B cell (primary cell): ENCODE measurements at regions not wholly inside any gene's neighbourhood (a gene's known extent, or its start where the extent isn't known, plus 50 kb on each side); places are given as distances from the start of the nearest gene placed in this dataset.
"Not testable (repeated sequence)": the region's sequence is repeated elsewhere in the genome, so short reads cannot be mapped to it uniquely, and the experiment has no call there.

Experiments
- ATAC-seq: fragments of 200-7000 bp; cut with Tn5 transposase; one replicate; pipeline ENCODE4 v1.10.0; 2021; ENCODE audit warnings: low read depth, mild to moderate bottlenecking, moderate number of reproducible peaks, moderate library complexity
- CTCF ChIA-PET: fragments of 350-600 bp; sonication (Branson Sonifier 250); formaldehyde crosslinking; loops from one replicate; lab custom pipeline; 2021; ENCODE audit warnings: antibody characterized with exemption, inconsistent platforms; lab: Charles Lee
- POLR2A ChIA-PET: fragments of 350-600 bp; sonication (Branson Sonifier 250); formaldehyde crosslinking; loops from one replicate; lab custom pipeline; 2021; ENCODE audit warnings: antibody characterized with exemption; lab: Charles Lee
- DNase-seq: peaks from one replicate; pipeline ENCODE4 v3.0.0; 2013
- H2AFZ ChIP-seq: 2 replicates; pipeline ENCODE4 v1.6.1; 2012; ENCODE audit warnings: mild to moderate bottlenecking, low read depth, low read length; ENCODE audit not compliant: insufficient read depth, poor library complexity, severe bottlenecking
- H3K27ac ChIP-seq, 2 donors: 1 replicate in 1 of 2; 2 replicates in 1 of 2; pipeline ENCODE4 v1.5.1; 2012 to 2013; ENCODE audit warnings: low read length in 2 of 2, mild to moderate bottlenecking in 2 of 2, moderate library complexity in 1 of 2
- H3K27me3 ChIP-seq, 4 experiments: fragments of 200-600 bp in 1 of 4; sonication (generic) in 1 of 4; replicated peaks in 1 of 4; 1 replicate in 2 of 4; 2 replicates in 2 of 4; pipeline versions ENCODE4 v1.6.1 to v1.7.0; 2013 to 2016; ENCODE audit warnings: low read length in 3 of 4, mild to moderate bottlenecking in 2 of 4, mixed read lengths in 1 of 4, moderate library complexity in 1 of 4; ENCODE audit not compliant: insufficient read depth in 4 of 4, control insufficient read depth in 3 of 4; ENCODE audit errors: control extremely low read depth in 1 of 4
- H3K36me3 ChIP-seq, 2 experiments: replicated peaks in 1 of 2; 1 replicate in 1 of 2; 2 replicates in 1 of 2; pipeline versions ENCODE4 v1.6.1 to v1.7.1; 2013; ENCODE audit warnings: low read length in 1 of 2; ENCODE audit not compliant: insufficient read depth in 2 of 2, control insufficient read depth in 1 of 2; ENCODE audit errors: control extremely low read depth in 1 of 2, extremely low read depth in 1 of 2
- H3K4me1 ChIP-seq, 2 donors: fragments of 200-600 bp in 1 of 2; sonication (generic) in 1 of 2; 1 replicate in 1 of 2; 2 replicates in 1 of 2; pipeline versions ENCODE4 v1.5.1 to v1.6.1; 2013 to 2017; ENCODE audit warnings: low read length in 2 of 2; ENCODE audit not compliant: control insufficient read depth in 2 of 2, insufficient read depth in 2 of 2
- H3K4me2 ChIP-seq: replicated peaks from 2 replicates; pipeline ENCODE3; 2012; ENCODE audit warnings: mild to moderate bottlenecking, low read depth, low read length; ENCODE audit not compliant: poor library complexity, severe bottlenecking
- H3K4me3 ChIP-seq, 5 experiments: fragments of 200-600 bp in 1 of 5; sonication (generic) in 1 of 5; 1 replicate in 3 of 5; 2 replicates in 2 of 5; pipeline versions ENCODE4 v1.5.1 to v1.7.0; 2011 to 2016; ENCODE audit warnings: low read length in 4 of 5, mild to moderate bottlenecking in 4 of 5, low read depth in 2 of 5, control low read depth in 1 of 5, moderate library complexity in 1 of 5; ENCODE audit not compliant: insufficient read depth in 1 of 5; ENCODE audit errors: control extremely low read depth in 1 of 5, extremely low read depth in 1 of 5
- H3K79me2 ChIP-seq: fragments of 200-600 bp; sonication (generic); one replicate; pipeline ENCODE4 v1.6.0; 2016; ENCODE audit warnings: low read length; ENCODE audit not compliant: control insufficient read depth, insufficient read depth
- H3K9ac ChIP-seq: fragments of 200-600 bp; sonication (generic); 2 replicates; pipeline ENCODE4 v1.6.1; 2017; ENCODE audit warnings: mild to moderate bottlenecking, low read length, moderate library complexity
- H3K9me3 ChIP-seq, 3 donors: one replicate each; pipeline versions ENCODE4 v1.6.1 to v1.7.1; 2013; ENCODE audit warnings: low read length in 2 of 3; ENCODE audit not compliant: control insufficient read depth in 2 of 3, insufficient read depth in 1 of 3; ENCODE audit errors: control extremely low read depth in 1 of 3
- H4K20me1 ChIP-seq: 2 replicates; pipeline ENCODE4 v1.6.0; 2012; ENCODE audit warnings: mild to moderate bottlenecking, low read length; ENCODE audit not compliant: insufficient read depth, control insufficient read depth, poor library complexity, severe bottlenecking
- H3K27ac Mint-ChIP-seq: one replicate; pipeline ENCODE4 v1.8.0; 2021; ENCODE audit warnings: mixed read lengths
- H3K27me3 Mint-ChIP-seq: one replicate; pipeline ENCODE4 v1.8.0; 2021; ENCODE audit warnings: mixed read lengths
- H3K4me1 Mint-ChIP-seq: one replicate; pipeline ENCODE4 v1.8.0; 2021; ENCODE audit warnings: mixed read lengths
- H3K4me3 Mint-ChIP-seq: one replicate; pipeline ENCODE4 v1.8.0; 2021; ENCODE audit warnings: mixed read lengths
- H3K9me3 Mint-ChIP-seq: one replicate; pipeline ENCODE4 v1.8.0; 2022; ENCODE audit warnings: mixed read lengths; ENCODE audit not compliant: insufficient read depth
- CTCF ChIP-seq: fragments of 200-600 bp; IDR thresholded peaks from one replicate; pipeline ENCODE4 v1.8.0; 2022; ENCODE audit warnings: antibody characterized with exemption, mild to moderate bottlenecking
- EZH2 ChIP-seq: IDR thresholded peaks from 2 replicates; pipeline ENCODE4 v1.6.1; 2012; ENCODE audit warnings: borderline replicate concordance, low read depth, mild to moderate bottlenecking, moderate library complexity, low read length; ENCODE audit not compliant: insufficient read depth, poor library complexity, severe bottlenecking
- WGBS: methylation state at CpG from one replicate; pipeline ENCODE4 v1.1.5; 2013; ENCODE audit warnings: missing lambda C conversion rate; ENCODE audit not compliant: insufficient coverage; 5-methylcytosine and 5-hydroxymethylcytosine counted together
- intact Hi-C: fragments of 100-400 bp; cut with micrococcal nuclease; formaldehyde crosslinking; loops from one replicate; pipeline ENCODE4 v1.10.0; 2022

GRCh38 chr6:111927321-111927720 is 54.1 kb upstream of the FYN start:
- TF ChIP-seq CTCF (no peak), EZH2 (no peak)
- peaks cover 12% of the 10 kb centered on the region for H3K27me3 Mint-ChIP-seq
- POLR2A ChIA-PET: no interaction called here

GRCh38 chr6:111928139-111928538 is 54.9 kb upstream of the FYN start:
- Histone ChIP-seq H3K9ac (no peak overlapping the region), H3K4me1 (no peaks in the 10 kb centered on the region), H4K20me1 (no peaks in the 10 kb centered on the region), H3K79me2 (no peaks in the 10 kb centered on the region), H3K9me3 (no peaks in the 10 kb centered on the region), H3K27ac (no peak overlapping the region), H2AFZ (no peak overlapping the region), H3K4me3 (no peak overlapping the region), H3K4me2 (no peak overlapping the region), H3K27me3 (peaks cover 0 to 3% (median 0%) of the 10 kb centered on the region in 4 experiments), H3K36me3 (no peaks in the 10 kb centered on the region)
- Mint-ChIP-seq H3K4me3 (no peak overlapping the region), H3K27me3 (peaks cover 17% of the 10 kb centered on the region), H3K4me1 (no peaks in the 10 kb centered on the region), H3K9me3 (peaks cover 9% of the 10 kb centered on the region), H3K27ac (no peak overlapping the region)
- ATAC-seq (no peak), DNase-seq (no peak)
- TF ChIP-seq CTCF: no peak
- no peak for TF ChIP-seq EZH2
- ChIA-PET CTCF (no interaction called here), POLR2A (no interaction called here)
- intact Hi-C loops: no loop called here
- no CpG with 5 or more reads among the region's 1 CpG for WGBS

More at GRCh38 chr6:111927321-111927720, 54.1 kb upstream of the FYN start:
- Histone ChIP-seq H4K20me1 (no peaks in the 10 kb centered on the region), H3K27ac (no peak overlapping the region), H3K27me3 (peaks cover 0 to 3% (median 0%) of the 10 kb centered on the region in 4 experiments), H3K4me1 (no peaks in the 10 kb centered on the region), H3K4me2 (no peak overlapping the region), H3K36me3 (no peaks in the 10 kb centered on the region), H3K9me3 (no peaks in the 10 kb centered on the region), H3K4me3 (no peak overlapping the region), H3K9ac (no peak overlapping the region), H2AFZ (no peak overlapping the region), H3K79me2 (no peaks in the 10 kb centered on the region)
- H3K4me3 Mint-ChIP-seq: no peak overlapping the region
- ATAC-seq (no peak), DNase-seq (no peak)
- intact Hi-C loops: no loop called here
- H3K27ac Mint-ChIP-seq: no peak overlapping the region
- no peaks in the 10 kb centered on the region for H3K4me1 Mint-ChIP-seq
- H3K9me3 Mint-ChIP-seq: peaks cover 5% of the 10 kb centered on the region
- CTCF ChIA-PET: no interaction called here
- 96% methylated on average over 4 of the region's 7 CpGs for WGBS

DNA sequence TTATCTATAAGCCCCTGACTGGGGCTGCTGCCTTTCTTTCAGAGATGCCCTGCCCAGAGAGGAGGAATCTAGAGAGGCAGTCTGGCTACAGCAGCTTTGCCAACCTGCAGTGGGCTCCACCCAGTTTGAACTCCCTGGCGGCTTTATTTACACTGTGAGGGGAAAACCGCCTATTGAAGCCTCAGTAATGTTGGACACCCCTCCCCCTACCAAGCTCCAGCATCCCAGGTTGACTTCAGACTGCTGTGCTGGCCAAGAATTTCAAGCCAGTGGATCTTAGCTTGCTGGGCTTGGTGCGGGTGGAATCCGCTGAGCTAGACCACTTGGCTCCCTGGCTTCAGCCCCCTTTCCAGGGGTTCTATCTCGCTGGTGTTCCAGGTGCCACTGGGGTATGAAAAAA is 61.4 kb upstream of the FYN start:
- H3K4me1 Mint-ChIP-seq, ATAC-seq, H2AFZ ChIP-seq, POLR2A ChIA-PET, H3K27me3 ChIP-seq, H3K27ac Mint-ChIP-seq, intact Hi-C loops, H3K9me3 Mint-ChIP-seq, H3K9ac ChIP-seq, DNase-seq, H3K4me2 ChIP-seq, H3K79me2 ChIP-seq, H3K4me1 ChIP-seq, H3K36me3 ChIP-seq, H3K27ac ChIP-seq, H3K4me3 ChIP-seq, H4K20me1 ChIP-seq, H3K4me3 Mint-ChIP-seq, H3K9me3 ChIP-seq: not testable (repeated sequence)
- CTCF ChIA-PET: interaction anchor here (1.1 kb wide), 1 partner anchor 11 kb away, joined by 3 read pairs; no protein-coding TSS in a partner anchor
- peaks cover 23% of the 10 kb centered on the region for H3K27me3 Mint-ChIP-seq
- 96% methylated on average over 3 of the region's 5 CpGs for WGBS
